NCI-H82 (cell line): ENCODE measurements at regions not wholly inside any gene's neighbourhood (a gene's known extent, or its start where the extent isn't known, plus 50 kb on each side); places are given as distances from the start of the nearest gene placed in this dataset.
"Not testable (repeated sequence)": the region's sequence is repeated elsewhere in the genome, so short reads cannot be mapped to it uniquely, and the experiment has no call there.

Source experiments
- DNase-seq: peaks from one replicate; lab custom pipeline; 2025; lab: John Stamatoyannopoulos, UW

GRCh38 chr2:109719871-109720270 lies 74.2 kb upstream of the RGPD5 start:
- DNase-seq: no peak

- DNase-seq: no peak
Observed at GRCh38 chr2:109720380-109721106, 73.6 kb upstream of the RGPD5 start.

GRCh38 chr2:109721135-109721534 lies 73.0 kb upstream of the RGPD5 start:
- no peak for DNase-seq

- no peak for DNase-seq
Observed at GRCh38 chr2:109721626-109722025, 72.5 kb upstream of the RGPD5 start.

- peak; percentile 74 for DNase-seq
Observed at GRCh38 chr2:109722026-109722425, 72.1 kb upstream of the RGPD5 start.

GRCh38 chr2:109722640-109723039 lies 71.5 kb upstream of the RGPD5 start:
- DNase-seq: not testable (repeated sequence)

GRCh38 chr2:109723153-109723552 lies 71.0 kb upstream of the RGPD5 start:
- DNase-seq: not testable (repeated sequence)

- no peak for DNase-seq
Observed at GRCh38 chr2:109724533-109725460, 69.3 kb upstream of the RGPD5 start.

- DNase-seq: no peak
Observed at GRCh38 chr2:109726379-109727270, 67.5 kb upstream of the RGPD5 start.

GRCh38 chr2:109727929-109728447 lies 66.1 kb upstream of the RGPD5 start:
- no peak for DNase-seq

DNA sequence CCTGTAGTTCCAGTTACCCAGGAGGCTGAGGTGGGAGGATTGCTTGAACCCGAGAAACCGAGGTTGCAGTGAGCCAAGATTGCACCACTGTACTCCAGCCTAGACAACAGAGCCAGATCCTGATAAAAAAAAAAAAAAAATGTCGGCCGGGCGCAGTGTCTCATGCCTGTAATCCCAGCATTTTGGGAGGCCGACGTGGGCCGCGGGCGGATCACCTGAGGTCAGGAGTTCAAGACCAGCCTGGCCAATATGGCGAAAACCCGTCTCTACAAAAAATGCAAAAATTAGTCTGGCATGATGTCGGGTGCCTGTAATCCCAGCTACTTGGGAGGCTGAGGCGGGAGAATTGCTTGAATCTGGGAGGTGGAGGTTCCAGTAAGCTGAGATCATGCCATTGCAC lies 60.4 kb upstream of the RGPD5 start:
- not testable (repeated sequence) for DNase-seq

GRCh38 chr2:109736177-109736827 lies 57.8 kb upstream of the RGPD5 start:
- peak; percentile 80 for DNase-seq
